Aorta (tissue), 5 donors: ENCODE measurements at regions not wholly inside any gene's neighbourhood (a gene's known extent, or its start where the extent isn't known, plus 50 kb on each side); places are given as distances from the start of the nearest gene placed in this dataset.

ENCODE experiments used
- ATAC-seq: fragments of 200-7000 bp; cut with Tn5 transposase; one replicate; pipeline ENCODE4 v1.9.1; 2022; ENCODE audit warnings: moderate library complexity; ENCODE audit not compliant: low FRiP score
- DNase-seq, 2 donors: peaks; one replicate each; pipeline ENCODE4 v3.0.0-alpha.2; 2020
- H3K27ac ChIP-seq, 2 donors: one replicate each; pipeline ENCODE4 v1.5.1; 2013; ENCODE audit warnings: low read length in 2 of 2, mild to moderate bottlenecking in 2 of 2, moderate library complexity in 2 of 2, control low read depth in 1 of 2, inconsistent platforms in 1 of 2, low read depth in 1 of 2
- H3K27me3 ChIP-seq, 2 donors: one replicate each; pipeline ENCODE4 v1.6.1; 2013; ENCODE audit warnings: control low read depth in 1 of 2, low read length in 1 of 2, mild to moderate bottlenecking in 1 of 2, moderate library complexity in 1 of 2; ENCODE audit not compliant: insufficient read depth in 2 of 2, control insufficient read depth in 1 of 2
- H3K36me3 ChIP-seq, 2 donors: one replicate each; pipeline ENCODE4 v1.6.1; 2013; ENCODE audit warnings: control low read depth in 1 of 2, low read length in 1 of 2, mild to moderate bottlenecking in 1 of 2; ENCODE audit not compliant: insufficient read depth in 2 of 2, control insufficient read depth in 1 of 2
- H3K4me1 ChIP-seq, 2 donors: one replicate each; pipeline ENCODE4 v1.6.1; 2013; ENCODE audit warnings: low read length in 2 of 2, control low read depth in 1 of 2, mild to moderate bottlenecking in 1 of 2, moderate library complexity in 1 of 2; ENCODE audit not compliant: insufficient read depth in 2 of 2, control insufficient read depth in 1 of 2
- H3K4me3 ChIP-seq, 2 donors: one replicate each; pipeline ENCODE4 v1.5.1; 2013; ENCODE audit warnings: low read length in 2 of 2, control low read depth in 1 of 2, mild to moderate bottlenecking in 1 of 2
- H3K9me3 ChIP-seq: one replicate; pipeline ENCODE4 v1.6.1; 2013; ENCODE audit warnings: mild to moderate bottlenecking, low read length; ENCODE audit not compliant: control insufficient read depth
- WGBS, 2 donors: extraction: QIAGEN DNeasy Blood & Tissue Kit; methylation state at CpG; one replicate each; pipeline ENCODE4 v1.1.7; 2013; 5-methylcytosine and 5-hydroxymethylcytosine counted together
- intact Hi-C, 2 donors: fragments of 100-400 bp; cut with DNase I; formaldehyde crosslinking; loops; one replicate each; pipeline versions ENCODE4 v1.14.2 to v1.15.0; 2022
- donor health status: healthy with polysubstance abuse.
- donor health status: Bipolar disorder and iron deficiency.
- donor health status: DM: no; HTN: no; CAD: no.
- donor health status: DM: no; HTN: no; CAD: no.
- donor health status: DM: yes; HTN: yes; CAD: no.

DNA sequence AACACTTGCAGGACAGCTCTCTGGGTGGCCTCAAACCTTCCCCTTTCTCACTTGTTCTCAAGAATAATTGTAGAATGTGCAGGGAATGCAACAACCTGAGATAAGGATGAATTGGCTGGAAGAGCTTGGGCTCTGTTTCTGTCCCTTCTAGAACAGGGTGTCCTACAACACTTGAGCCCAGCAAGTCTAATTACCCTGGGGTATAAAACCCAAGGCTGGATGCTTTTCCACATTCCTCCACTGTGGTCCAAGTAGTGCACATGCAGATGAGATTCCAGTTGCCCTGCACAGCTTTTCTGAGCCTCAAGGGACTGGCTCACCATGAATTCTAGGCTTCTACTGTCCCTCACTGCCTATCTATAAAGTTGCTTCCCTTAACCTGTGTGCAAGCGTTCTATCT is 140.8 kb upstream of the SPATS2L start:
- intact Hi-C loops, result no loop called here
- no peak for DNase-seq
- Histone ChIP-seq H3K9me3 (peaks cover 6% of the 10 kb centered on the region), H3K4me1 (no peaks in the 10 kb centered on the region), H3K27me3 (no peaks in the 10 kb centered on the region), H3K27ac (no peak overlapping the region), H3K4me3 (no peak overlapping the region), H3K36me3 (no peaks in the 10 kb centered on the region)
- 97 to 99% methylated on average over 1 of the region's 1 CpG for WGBS, 2 donors
- ATAC-seq, result no peak

GRCh38 chr2:200168641-200169555 is 137.6 kb upstream of the SPATS2L start:
- Histone ChIP-seq H3K4me3 (no peak overlapping the region), H3K9me3 (peaks cover 7% of the 10 kb centered on the region), H3K27me3 (no peaks in the 10 kb centered on the region), H3K4me1 (no peaks in the 10 kb centered on the region), H3K27ac (no peak overlapping the region), H3K36me3 (no peaks in the 10 kb centered on the region)
- intact Hi-C loops, result no loop called here
- no peak for ATAC-seq
- 80 to 86% methylated on average over 12 of the region's 12 CpGs for WGBS, 2 donors
- DNase-seq, result no peak

- ATAC-seq, result no peak
Observed at GRCh38 chr2:200170221-200170620, 136.3 kb upstream of the SPATS2L start.

DNA sequence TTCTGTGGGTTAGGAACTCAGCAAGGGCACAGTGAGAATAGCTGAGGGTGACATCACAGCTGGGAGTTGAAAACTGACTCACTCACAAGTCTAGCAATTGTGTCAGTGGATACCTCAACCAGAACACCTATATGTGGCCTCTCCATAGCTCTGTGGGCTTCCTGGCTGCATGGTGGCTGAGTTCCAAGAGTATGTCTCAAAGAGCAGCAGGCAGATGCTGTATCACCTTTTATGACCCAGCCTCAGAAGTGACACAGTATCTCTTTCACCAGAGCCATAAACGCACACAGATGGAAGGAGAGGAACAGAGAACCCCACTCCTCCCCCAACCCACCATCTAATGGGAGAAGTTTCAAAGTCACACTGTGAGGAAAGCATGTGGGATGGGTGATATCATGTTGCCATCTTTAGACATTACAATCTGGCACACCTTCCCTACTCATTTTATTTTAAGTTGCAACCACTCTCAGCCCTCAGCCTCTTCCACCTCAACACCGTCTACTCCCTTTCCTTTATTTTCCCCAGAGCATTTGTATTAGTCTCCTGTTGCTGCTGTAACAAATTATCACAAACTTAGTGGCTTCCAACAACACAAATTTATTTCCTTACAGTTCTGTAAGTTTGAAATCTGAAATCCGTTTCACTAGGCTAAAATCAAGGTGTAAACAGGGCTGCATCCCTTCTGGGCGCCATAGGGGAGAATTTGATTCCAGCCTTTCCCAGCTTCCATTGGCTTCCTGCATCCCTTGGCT is 134.6 kb upstream of the SPATS2L start:
- peaks cover 2% of the 10 kb centered on the region for H3K9me3 ChIP-seq
- no peaks in the 10 kb centered on the region for H3K36me3 ChIP-seq
- 71 to 73% methylated on average over 4 of the region's 4 CpGs for WGBS, 2 donors
- H3K27ac ChIP-seq, result no peak overlapping the region
- H3K27me3 ChIP-seq, result no peaks in the 10 kb centered on the region
- no peak overlapping the region for H3K4me3 ChIP-seq
- no peak for DNase-seq
- ATAC-seq, result no peak
- H3K4me1 ChIP-seq, result no peaks in the 10 kb centered on the region
- intact Hi-C loops, result no loop called here

More at GRCh38 chr2:200170221-200170620, 136.3 kb upstream of the SPATS2L start:
- H3K9me3 ChIP-seq, result peaks cover 5% of the 10 kb centered on the region
- H3K27me3 ChIP-seq, result no peaks in the 10 kb centered on the region
- no peak for DNase-seq
- WGBS, 2 donors, result 90 to 94% methylated on average over 2 of the region's 2 CpGs
- H3K4me1 ChIP-seq, result no peaks in the 10 kb centered on the region
- no peak overlapping the region for H3K4me3 ChIP-seq
- intact Hi-C loops, result no loop called here
- no peaks in the 10 kb centered on the region for H3K36me3 ChIP-seq
- no peak overlapping the region for H3K27ac ChIP-seq

GRCh38 chr2:200172521-200172920 is 134.0 kb upstream of the SPATS2L start:
- Histone ChIP-seq H3K4me1 (peaks cover 0 to 2% of the 10 kb centered on the region in 2 donors), H3K36me3 (no peaks in the 10 kb centered on the region), H3K27ac (no peak overlapping the region), H3K4me3 (no peak overlapping the region), H3K9me3 (peaks cover 2% of the 10 kb centered on the region), H3K27me3 (no peaks in the 10 kb centered on the region)
- DNase-seq (no peak), ATAC-seq (no peak)
- 98 to 100% methylated on average over 1 of the region's 1 CpG for WGBS, 2 donors
- intact Hi-C loops, result no loop called here

GRCh38 chr2:200172944-200173581 is 133.4 kb upstream of the SPATS2L start:
- ATAC-seq (no peak), DNase-seq (no peak)
- no peak overlapping the region for H3K27ac ChIP-seq
- H3K36me3 ChIP-seq, result no peaks in the 10 kb centered on the region
- H3K27me3 ChIP-seq, result no peaks in the 10 kb centered on the region
- 90 to 91% methylated on average over 9 of the region's 9 CpGs for WGBS, 2 donors
- H3K4me3 ChIP-seq, result no peak overlapping the region
- peaks cover 2% of the 10 kb centered on the region for H3K9me3 ChIP-seq
- peaks cover 0 to 4% of the 10 kb centered on the region in 2 donors for H3K4me1 ChIP-seq
- intact Hi-C loops, result no loop called here

GRCh38 chr2:200173691-200174090 is 132.8 kb upstream of the SPATS2L start:
- H3K27me3 ChIP-seq, result no peaks in the 10 kb centered on the region
- peaks cover 0 to 4% of the 10 kb centered on the region in 2 donors for H3K4me1 ChIP-seq
- H3K9me3 ChIP-seq, result peaks cover 2% of the 10 kb centered on the region
- H3K27ac ChIP-seq, result no peak overlapping the region
- DNase-seq, result no peak
- H3K4me3 ChIP-seq, result no peak overlapping the region
- 91 to 92% methylated on average over 3 of the region's 3 CpGs for WGBS, 2 donors
- ATAC-seq, result no peak
- no peaks in the 10 kb centered on the region for H3K36me3 ChIP-seq
- intact Hi-C loops, result no loop called here

GRCh38 chr2:200174433-200175216 is 131.9 kb upstream of the SPATS2L start:
- no peak for ATAC-seq

More at GRCh38 chr2:200174433-200175216, 131.9 kb upstream of the SPATS2L start:
- H3K9me3 ChIP-seq, result peaks cover 2% of the 10 kb centered on the region
- H3K27me3 ChIP-seq, result no peaks in the 10 kb centered on the region
- intact Hi-C loops, result no loop called here
- H3K27ac ChIP-seq, result no peak overlapping the region
- DNase-seq, result no peak
- H3K4me3 ChIP-seq, result no peak overlapping the region
- no peaks in the 10 kb centered on the region for H3K36me3 ChIP-seq
- 98 to 99% methylated on average over 55 of the region's 55 CpGs for WGBS, 2 donors
- peaks cover 0 to 4% of the 10 kb centered on the region in 2 donors for H3K4me1 ChIP-seq
